ENCODE measurements at regions not wholly inside any gene's neighbourhood (a gene's known extent, or its start where the extent isn't known, plus 50 kb on each side); places are given as distances from the start of the nearest gene placed in this dataset.
"Not testable (repeated sequence)": the region's sequence is repeated elsewhere in the genome, so short reads cannot be mapped to it uniquely, and the experiment has no call there.

DNA sequence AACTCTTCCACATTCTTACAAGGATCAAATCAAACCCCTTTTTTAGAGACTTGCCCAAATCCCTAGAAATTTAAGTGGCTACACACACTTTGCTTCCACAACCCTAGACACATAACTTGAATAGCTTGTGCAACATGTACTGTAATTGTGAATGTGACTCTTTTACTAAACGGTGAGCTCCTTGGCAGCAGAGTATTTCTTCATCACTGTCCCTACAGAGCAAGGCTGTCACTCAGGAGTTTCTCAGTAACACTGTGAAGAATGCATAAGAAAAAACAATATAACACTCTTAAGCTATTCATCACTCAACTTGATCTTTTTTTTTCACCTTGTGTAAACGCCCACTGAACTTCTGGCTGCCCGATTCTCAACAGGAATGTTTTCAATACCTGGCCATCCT lies 53.8 kb upstream of the ADAMTS18 start:
- DNase-seq = no peak

DNA sequence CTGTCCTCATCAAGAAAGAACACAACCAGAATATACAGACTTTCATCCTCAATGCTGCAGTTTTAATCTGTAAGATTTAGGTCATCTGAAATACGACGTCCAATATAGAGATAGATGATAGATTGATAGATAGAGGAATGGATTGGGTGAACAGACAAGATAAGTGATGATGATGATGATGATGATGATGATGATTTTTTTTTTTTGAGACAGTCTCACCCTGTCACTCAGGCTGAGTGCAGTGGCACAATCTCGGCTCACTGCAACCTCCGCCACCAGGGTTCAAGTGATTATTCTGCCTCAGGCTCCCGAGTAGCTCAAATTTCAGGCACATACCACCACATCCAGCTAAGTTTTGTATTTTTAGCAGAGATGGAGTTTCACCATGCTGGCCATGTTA lies 56.3 kb upstream of the ADAMTS18 start:
- no peak for DNase-seq

DNA sequence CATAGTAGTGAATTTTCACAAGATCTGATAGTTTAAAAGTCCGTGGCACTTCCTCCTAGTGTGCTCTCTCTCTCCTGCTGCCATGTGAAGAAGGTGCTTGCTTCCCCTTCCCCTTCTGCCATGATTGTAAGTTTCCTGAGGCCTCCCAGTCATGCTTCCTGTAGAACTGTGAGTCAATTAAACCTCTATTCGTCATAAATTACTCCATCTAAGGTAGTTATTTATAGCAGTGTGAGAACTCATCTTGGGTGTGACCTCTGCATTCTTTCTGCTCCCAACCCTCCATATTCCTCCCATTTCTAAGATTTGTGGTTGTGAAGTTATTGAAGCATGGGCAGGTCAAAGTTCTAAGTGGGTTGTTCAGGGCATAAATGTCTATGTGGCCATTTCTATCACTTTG lies 62.1 kb upstream of the ADAMTS18 start:
- no peak for DNase-seq

DNA sequence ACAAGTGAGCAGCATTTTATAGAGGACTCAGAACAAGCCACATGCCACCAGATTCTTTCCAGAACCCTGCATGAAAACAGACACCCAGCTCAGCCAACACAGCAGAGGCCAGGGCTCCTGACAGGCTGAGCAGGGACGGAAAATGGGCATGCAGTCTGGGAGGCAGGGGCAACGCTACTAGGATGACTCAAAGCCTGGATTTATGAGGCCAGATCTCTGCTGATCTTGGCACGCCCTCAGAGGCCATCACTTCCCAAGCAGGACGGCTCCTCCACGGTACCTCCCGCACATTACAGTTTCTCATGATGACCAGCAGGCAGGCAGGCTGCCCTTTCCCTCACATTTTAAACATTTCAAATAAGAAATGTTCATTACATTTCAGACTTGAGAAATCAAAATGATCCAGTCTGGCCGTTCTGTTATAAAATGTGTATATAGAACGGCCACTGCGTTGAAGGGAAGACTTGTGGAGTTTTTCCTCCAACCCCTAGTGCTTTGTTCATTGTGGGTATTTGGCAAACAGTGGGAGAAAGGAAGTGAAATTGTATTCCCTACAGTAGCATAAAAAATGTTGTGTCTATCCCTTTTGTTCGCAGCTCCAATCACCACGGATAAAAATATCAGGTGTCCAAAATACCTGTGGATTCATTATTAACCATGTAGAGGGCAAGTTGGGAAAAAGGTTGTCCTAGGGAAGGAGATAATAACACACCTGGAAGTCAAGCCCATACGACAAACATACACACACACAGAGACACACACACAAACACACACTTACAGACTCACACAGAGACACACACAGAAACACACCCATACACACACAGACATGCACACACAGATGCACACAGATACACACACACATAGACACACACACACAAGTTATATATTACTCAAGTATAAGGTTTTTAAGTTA lies 64.8 kb upstream of the ADAMTS18 start:
- no peak for DNase-seq

DNA sequence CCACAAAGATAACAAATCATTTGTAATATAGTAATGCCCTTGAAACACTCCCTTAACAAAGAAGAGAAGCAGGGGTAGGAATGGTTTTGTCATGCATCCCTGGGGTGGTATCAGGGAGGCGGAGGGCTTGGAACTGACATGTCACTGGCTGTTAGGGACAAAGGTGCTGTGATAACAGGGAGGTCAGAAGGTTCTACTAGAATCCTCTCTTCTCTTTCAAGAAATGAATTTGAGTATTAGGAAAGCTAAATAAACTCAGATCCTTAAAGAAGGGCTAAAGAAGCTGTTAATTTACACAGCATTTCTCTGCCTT lies 65.4 kb upstream of the ADAMTS18 start:
- DNase-seq = no peak

DNA sequence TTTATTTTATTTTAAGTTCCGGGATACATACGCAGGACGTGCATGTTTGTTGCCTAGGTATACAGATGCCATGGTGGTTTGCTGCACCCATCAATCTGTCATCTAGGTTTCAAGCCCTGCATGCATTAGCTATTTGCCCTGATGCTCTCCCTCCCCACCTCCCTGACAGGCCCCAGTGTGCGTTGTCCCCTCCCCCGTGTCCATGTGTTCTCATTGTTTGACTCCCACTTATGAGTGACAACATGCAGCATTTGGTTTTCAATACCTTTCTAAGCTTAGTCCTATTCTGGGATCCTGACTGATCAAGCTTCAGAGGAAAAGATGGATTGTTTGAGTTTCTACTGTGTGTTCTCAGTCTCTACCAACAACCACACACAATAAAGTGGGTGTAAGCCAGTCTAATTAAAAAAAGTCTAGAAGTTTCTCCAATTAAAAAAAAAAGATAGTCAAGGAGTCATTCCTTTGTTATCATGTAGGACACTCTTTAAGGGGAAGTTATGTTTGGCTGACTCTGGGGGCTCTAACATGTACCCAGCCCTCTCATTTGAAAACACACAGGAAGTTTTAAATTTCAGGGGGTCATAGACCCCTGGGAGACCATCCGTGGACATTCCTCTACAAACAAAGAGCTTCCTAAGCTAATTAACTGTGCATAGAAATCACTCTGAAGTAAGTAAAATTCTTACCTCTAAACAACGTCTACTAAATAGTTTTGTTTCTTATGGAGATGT lies 66.3 kb upstream of the ADAMTS18 start:
- no peak for DNase-seq

DNA sequence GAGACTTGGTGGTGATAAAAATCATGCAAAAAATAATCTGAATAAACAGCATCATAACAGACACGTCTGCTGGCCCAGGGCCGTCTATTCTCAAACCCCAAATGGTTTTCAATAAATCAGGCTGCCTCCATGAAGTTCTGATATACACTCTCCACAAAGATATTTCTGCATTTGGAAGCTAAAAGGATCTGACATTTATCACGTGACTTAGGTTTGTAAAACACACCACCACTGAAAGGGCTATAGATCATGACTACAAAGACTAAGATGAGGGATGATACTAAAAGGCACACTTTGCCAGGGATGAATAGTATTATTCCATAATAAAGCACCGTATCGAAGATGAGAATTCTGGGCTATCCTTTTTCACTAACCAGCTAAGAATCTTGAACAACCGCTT lies 67.6 kb upstream of the ADAMTS18 start:
- no peak for DNase-seq

DNA sequence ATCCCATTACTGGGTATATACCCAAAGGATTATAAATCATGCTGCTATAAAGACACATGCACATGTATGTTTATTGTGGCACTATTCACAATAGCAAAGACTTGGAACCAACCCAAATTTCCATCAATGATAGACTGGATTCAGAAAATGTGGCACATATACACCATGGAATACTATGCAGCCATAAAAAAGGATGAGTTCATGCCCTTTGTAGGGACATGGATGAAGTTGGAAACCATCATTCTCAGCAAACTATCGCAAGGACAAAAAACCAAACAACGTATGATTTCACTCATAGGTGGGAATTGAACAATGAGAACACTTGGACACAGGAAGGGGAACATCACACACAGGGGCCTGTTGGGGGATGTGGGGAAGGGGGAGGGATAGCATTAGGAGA lies 71.7 kb upstream of the ADAMTS18 start:
- not testable (repeated sequence) for DNase-seq

DNA sequence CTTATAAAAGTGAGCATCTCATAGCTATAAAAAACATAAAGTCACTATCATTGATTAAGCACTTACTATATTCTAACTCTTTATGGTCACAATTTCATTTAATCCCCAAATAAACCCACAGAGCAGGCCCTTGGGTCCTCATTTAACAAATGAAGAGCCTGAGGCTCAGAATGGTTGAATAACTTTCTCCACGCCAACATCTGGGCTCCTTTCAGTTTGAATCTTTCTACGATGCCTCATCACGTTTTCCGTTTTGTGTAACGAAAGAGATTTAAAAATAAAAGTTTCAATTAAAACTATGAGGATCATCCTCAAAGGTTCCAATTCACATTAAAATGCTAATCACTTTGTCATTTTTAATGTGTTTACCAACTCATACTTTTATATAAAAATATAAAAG lies 74.2 kb upstream of the ADAMTS18 start:
- no peak for DNase-seq

DNA sequence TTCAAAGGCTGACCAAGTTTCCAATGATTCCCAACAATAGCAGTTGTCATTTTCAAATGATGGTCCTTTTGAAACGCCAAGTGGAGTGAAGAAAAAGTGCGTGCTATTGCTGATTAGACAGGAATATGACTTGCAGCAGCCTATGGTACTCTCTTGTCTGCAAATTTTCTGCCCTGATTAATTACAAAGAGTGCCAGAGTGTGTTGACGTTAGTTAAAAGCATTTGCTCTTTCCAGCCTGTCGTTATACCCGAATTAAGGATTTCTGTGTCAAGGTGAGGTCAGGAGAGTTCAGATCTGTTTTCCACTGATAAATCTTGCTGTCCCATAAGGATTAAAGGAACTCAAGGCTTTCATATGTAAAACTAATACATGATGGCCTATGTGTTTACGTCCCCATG lies 75.0 kb upstream of the ADAMTS18 start:
- DNase-seq = no peak

DNA sequence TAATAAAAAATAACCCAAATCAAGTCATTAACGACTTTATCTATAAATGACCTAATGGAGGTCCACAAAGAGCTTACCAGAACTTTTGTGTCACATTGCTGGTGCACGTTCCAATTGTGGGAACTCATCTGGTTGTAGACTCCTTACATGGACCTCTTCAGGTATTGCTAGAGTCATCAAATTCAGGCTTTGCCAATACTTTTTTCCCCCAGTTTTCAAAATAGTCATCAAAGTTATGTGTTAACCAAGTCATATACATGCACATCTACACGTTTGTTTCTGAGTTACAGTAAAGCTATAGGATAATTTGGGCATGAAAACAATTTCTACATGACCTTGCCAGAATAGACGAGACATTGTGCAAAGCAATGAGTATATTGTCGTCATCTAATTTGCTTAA lies 76.2 kb upstream of the ADAMTS18 start:
- DNase-seq = no peak

DNA sequence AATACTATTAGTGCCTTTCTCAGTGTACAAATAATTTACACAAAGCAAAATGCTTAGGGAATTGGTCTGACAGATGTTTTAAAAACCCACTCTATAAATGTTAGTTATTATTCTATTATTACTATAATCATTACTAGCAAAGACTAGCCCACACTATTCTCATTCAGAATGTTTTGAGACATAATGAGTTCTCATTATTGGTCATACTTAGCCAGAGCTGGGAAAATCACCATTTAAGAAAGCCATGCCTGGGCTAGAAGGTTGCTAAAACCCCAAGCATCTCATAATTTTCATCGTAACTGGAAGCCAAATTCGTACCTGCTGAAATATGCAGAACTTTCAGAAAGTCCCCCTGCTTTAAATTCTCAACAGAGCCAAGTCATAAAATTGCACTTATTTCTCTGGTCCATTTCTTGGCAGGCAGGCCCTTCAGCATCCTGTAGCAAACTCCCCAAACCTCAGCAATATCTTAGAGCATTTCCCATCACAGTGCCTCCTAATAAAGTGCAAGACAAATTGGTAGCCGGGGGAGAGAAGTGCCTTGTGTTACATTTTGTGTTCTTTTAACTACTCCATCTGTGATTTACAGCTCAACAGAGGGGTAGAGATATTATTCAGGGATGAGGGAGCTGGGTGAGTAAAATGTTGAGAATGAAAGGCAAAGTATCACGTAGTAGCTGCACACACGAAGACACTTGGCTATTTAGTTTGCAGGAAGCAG lies 79.8 kb upstream of the ADAMTS18 start:
- no peak for DNase-seq

DNA sequence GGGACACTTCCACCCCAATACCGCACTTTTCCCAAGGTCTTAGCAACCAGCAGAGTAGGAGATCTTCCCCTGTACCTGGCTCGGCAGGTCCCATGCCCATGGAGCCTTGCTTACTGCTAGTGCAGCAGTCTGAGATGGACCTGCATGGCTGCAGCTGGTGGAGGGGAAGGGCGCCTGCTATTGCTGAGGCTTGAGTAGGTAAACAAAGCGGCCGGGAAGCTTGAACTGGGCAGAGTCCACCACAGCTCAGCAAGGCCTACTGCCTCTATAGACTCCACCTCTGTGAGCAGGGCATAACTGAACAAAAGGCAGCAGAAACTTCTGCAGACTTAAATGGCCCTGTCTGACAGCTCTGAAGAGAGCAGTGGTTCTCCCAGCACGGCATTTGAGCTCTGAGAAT lies 90.4 kb upstream of the ADAMTS18 start:
- not testable (repeated sequence) for DNase-seq

DNA sequence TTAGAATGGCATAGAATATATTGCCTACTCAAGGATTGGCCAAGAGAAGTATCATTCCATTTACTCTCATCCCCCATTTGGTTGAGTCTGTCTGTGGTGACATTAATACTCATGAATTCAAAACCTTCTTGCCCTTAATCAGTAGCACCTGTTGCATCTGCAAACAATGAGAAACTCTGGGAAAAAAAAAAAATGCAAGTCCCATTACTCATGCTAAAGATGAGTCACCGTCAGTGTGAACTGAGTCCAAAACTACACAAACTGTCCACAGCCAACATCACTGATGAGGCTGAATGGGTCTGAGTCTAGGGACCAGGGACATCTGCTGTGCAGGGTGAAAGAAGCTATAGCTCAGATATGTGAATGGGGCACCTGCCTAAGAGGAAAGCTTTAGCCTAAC lies 96.9 kb upstream of the ADAMTS18 start:
- peak; percentile 4 for DNase-seq

DNA sequence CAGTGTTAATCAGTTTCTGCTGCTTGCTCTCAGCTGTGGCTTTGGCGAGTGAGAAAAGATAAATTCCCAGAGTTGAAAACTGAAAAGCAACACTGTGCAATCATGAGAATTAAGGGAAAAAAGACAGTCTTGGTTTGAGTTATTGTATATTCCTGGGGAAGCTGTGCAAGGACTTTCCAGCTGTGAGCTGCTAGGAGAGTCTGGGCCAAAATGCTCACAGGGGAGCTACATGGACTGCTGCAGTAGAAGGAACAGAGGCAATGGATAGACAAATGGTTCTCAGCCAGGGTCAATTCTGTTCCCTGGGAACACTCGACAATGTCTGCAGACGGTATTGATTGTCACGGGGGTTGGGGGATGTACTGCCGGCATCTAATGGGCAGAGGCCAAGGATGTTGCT lies 102.0 kb upstream of the ADAMTS18 start:
- DNase-seq = no peak

DNA sequence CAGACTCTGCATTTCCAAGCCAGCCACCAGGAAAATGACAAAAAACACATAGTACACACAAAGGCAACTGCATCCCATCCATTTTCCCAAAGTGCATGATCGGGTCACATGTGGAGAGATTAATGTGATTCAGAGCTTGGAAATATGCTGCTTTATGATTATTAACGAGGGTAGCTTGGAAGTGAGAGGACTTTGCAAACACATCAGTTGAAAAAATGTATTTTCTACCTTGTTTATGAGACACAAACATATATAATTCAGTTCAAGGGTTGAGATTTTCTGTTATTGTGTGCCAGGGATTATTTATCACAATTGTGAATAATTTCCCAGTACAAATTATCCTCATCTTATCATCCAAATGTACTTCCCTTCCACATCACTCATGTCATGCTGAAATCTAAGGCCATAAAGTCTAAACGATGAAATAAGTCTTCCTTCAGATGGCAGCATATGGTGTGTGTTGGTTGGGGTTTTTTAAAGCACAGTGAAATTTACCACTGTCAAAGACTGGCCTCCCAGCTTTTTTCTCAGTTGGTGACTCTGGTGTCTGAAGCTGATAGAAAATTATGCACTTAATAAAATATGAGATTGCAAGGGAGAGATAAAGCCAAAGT lies 104.7 kb upstream of the ADAMTS18 start:
- no peak for DNase-seq

DNA sequence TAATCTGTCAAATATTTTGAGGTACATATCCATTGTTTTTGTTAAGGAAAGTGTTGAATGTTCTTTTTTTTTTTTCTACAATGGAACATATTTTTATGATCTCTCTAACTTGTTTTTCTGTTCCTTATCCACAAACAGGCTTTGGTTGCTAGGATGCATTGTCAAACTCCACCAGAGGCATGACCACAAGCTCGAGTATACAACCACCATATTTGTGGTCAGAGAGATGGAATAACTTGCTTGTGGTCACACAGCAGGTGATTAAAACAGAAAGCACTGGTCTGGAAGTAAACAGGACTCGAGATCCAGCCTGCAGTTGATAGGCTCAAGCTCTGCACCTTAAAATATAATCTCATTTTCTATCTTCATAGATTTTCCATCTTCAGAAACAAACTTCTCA lies 105.8 kb upstream of the ADAMTS18 start:
- DNase-seq = no peak

DNA sequence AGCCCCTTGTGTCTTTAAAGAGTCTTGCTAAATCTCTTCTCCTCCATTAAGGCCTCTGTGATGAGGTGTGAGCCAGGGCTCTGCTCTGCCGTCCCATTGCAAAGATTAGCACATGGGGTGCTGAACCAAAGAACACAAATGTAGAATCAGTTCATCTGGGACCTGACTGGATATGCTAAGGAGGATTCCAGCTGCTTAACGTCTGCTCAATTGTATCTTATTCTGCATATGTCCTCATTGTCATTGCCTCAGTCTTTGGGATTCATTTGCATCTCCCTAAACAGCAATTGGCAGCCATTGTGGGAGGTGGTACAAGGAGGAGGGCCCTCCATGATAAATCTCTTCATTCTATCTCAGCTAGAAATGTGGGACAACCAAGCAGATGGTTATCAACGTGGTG lies 106.3 kb upstream of the ADAMTS18 start:
- DNase-seq = no peak

DNA sequence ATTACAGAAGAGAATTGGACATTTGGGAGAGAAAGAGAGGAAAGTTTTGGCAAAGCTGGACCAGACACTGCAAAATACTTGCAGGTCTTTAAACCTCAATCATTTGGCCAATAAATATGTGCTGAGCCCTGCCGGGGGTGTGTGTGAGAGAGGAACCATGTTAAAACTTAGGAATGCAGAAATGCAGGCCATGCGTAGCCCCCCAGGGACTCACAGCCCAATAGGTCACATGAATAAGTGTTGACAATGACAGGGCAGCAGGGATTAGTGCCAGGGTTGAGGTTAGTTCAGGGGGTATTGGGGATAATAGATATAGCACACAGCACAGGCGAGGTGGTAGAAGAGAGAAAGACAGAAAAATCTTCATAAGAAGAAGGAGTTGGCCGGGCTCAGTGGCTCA lies 113.3 kb upstream of the ADAMTS18 start:
- no peak for DNase-seq

DNA sequence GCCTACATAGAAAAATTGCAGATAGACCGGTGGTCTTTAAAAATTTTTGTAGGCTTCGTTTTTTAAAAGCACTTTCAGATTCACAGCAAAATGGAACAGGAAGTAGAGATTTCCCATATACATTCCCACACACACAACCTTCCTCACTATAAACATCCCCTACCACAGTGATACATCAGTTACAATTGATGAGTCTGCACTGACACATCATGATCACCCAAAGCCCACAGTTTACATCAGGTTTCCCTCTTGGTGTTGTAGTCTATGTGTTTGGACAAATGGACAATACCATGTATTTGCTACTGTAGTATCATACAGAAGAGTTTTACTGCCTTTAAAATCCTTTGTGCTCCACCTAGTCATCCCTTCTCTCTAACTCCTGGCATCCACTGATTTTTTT lies 113.9 kb upstream of the ADAMTS18 start:
- no peak for DNase-seq

DNA sequence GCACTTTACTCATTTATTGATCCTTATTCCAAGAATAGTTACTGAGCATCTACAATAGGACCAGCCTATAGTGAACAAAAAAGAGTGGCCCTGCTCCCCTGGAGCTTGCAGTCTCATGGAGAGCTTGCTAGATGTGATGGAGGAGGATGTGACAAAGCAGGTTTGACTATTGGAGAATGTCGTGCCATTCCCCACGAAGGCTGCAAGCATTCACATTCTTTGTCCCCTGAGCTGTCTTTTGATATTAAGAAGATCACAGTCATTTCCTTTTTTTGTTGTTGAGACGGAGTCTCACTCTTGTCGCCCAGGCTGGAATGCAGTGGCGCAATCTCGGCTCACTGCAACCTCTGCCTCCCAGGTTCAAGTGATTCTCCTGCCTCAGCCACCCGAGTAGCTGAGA lies 115.0 kb upstream of the ADAMTS18 start:
- no peak for DNase-seq

DNA sequence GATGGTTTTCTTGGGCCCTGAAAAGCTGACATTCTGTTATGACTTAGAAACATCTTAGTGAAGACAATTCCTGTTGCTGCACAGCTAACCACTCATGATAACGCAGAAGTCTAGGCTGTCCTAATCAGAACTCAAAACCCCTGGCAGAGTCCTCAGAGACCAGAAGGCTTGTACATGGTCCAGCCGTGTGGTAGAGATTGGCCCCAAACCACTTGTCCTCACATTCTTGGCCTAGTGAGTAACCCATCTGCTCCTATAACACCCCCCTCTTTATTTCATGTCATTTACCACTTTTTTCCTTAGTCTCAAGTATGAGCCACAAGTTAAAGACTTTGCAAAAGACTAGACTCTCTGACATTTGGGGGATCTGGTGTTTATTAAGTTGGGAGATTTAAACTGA lies 116.5 kb upstream of the ADAMTS18 start:
- DNase-seq = no peak

DNA sequence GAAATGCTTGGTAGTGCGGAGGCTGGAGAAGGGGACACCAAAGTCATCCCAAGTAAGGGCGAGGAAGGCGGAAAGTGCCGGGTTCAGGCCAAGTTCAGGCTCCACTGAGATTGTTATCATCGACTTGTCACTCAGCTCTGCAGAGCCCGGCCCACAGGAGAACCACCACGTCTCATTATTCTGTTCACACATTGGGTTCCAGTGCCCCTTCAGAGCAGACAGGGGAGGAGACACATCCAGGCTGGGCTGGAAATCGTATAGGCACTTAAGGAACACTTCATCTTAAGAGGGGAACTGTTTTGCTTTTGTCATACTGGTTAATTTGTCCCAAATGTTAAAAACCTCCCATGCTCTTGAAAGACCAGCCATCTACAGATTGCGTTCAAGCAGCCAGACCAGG lies 118.3 kb upstream of the ADAMTS18 start:
- DNase-seq = no peak

DNA sequence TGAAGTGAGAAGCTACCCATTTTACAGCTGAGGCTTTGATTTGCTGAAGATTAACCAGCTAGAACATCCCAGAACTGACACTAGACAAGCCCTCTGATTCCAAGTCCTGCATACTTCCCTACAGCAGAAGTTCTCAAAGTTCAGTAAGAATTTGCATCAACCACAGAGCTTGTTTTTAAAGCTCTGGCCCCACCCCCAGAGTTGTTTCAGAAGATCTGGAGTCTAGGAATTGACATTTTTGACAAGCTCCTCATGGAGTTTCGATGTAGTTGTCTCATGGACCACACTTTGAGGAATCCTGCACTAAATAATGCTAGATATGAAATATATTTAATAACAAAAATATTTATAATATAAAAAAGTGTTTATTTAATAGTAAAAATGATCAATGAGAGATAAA lies 120.3 kb upstream of the ADAMTS18 start:
- no peak for DNase-seq
